ENCODE measurements at regions not wholly inside any gene's neighbourhood (a gene's known extent, or its start where the extent isn't known, plus 50 kb on each side); places are given as distances from the start of the nearest gene placed in this dataset.

- no peaks in the 10 kb centered on the region for H3K4me1 ChIP-seq (ENCODE audit: control insufficient read depth in 2 of 3, insufficient read depth in 2 of 3, low read depth in 1 of 3, low read length in 3 of 3)
- no peak overlapping the region for H3K4me3 ChIP-seq (ENCODE audit: low read length in 3 of 3)
- H3K27ac ChIP-seq (ENCODE audit: low read depth in 2 of 2, low read length in 2 of 2), result no peak overlapping the region
- no peak for TF ChIP-seq CTCF (IDR thresholded peaks at IDR 0.05; ENCODE audit: borderline replicate concordance, extremely low read depth, insufficient read depth)
- DNase-seq, result no peak
- no peaks in the 10 kb centered on the region for H3K27me3 ChIP-seq (ENCODE audit: control insufficient read depth, insufficient read depth, low read length)
- no peaks in the 10 kb centered on the region for H3K36me3 ChIP-seq (ENCODE audit: control insufficient read depth in 2 of 3, insufficient read depth in 3 of 3, low read length in 3 of 3)
- intact Hi-C loops (cut with DNase I), result no loop called here
- no peak for FAIRE-seq
- H3K9me3 ChIP-seq (ENCODE audit: control insufficient read depth in 2 of 3, insufficient read depth in 1 of 3, low read length in 3 of 3), result no peaks in the 10 kb centered on the region
- no peak overlapping the region for H3K9ac ChIP-seq (ENCODE audit: low read length in 3 of 3)
These were observed 175.2 kb upstream of the SALL1 start for GRCh38 chr16:51326131-51326856.

GRCh38 chr16:51321251-51321650 lies 170.2 kb upstream of the SALL1 start:
- intact Hi-C loops (cut with DNase I), result no loop called here
- FAIRE-seq, result no peak

GRCh38 chr16:51317575-51317974 lies 166.5 kb upstream of the SALL1 start:
- Histone ChIP-seq H3K4me3 (ENCODE audit: low read length in 3 of 3) (no peak overlapping the region), H3K27ac (ENCODE audit: low read depth in 2 of 2, low read length in 2 of 2) (no peak overlapping the region), H3K4me1 (ENCODE audit: control insufficient read depth in 2 of 3, insufficient read depth in 2 of 3, low read depth in 1 of 3, low read length in 3 of 3) (peaks cover 0 to 4% (median 0%) of the 10 kb centered on the region in 3 donors), H3K9ac (ENCODE audit: low read length in 3 of 3) (no peak overlapping the region), H3K36me3 (ENCODE audit: control insufficient read depth in 2 of 3, insufficient read depth in 3 of 3, low read length in 3 of 3) (no peaks in the 10 kb centered on the region), H3K9me3 (ENCODE audit: control insufficient read depth in 2 of 3, insufficient read depth in 1 of 3, low read length in 3 of 3) (no peaks in the 10 kb centered on the region), H3K27me3 (ENCODE audit: control insufficient read depth, insufficient read depth, low read length) (no peaks in the 10 kb centered on the region)
- no peak for TF ChIP-seq CTCF (IDR thresholded peaks at IDR 0.05; ENCODE audit: borderline replicate concordance, extremely low read depth, insufficient read depth)
- FAIRE-seq (no peak), DNase-seq (no peak)
- intact Hi-C loops (cut with DNase I), result no loop called here

More at GRCh38 chr16:51321251-51321650, 170.2 kb upstream of the SALL1 start:
- H3K9me3 ChIP-seq (ENCODE audit: control insufficient read depth in 2 of 3, insufficient read depth in 1 of 3, low read length in 3 of 3), result no peaks in the 10 kb centered on the region
- H3K9ac ChIP-seq (ENCODE audit: low read length in 3 of 3), result no peak overlapping the region
- no peak for DNase-seq
- H3K27me3 ChIP-seq (ENCODE audit: control insufficient read depth, insufficient read depth, low read length), result no peaks in the 10 kb centered on the region
- H3K36me3 ChIP-seq (ENCODE audit: control insufficient read depth in 2 of 3, insufficient read depth in 3 of 3, low read length in 3 of 3), result no peaks in the 10 kb centered on the region
- H3K27ac ChIP-seq (ENCODE audit: low read depth in 2 of 2, low read length in 2 of 2), result no peak overlapping the region
- no peak overlapping the region for H3K4me3 ChIP-seq (ENCODE audit: low read length in 3 of 3)
- H3K4me1 ChIP-seq (ENCODE audit: control insufficient read depth in 2 of 3, insufficient read depth in 2 of 3, low read depth in 1 of 3, low read length in 3 of 3), result no peaks in the 10 kb centered on the region
- no peak for TF ChIP-seq CTCF (IDR thresholded peaks at IDR 0.05; ENCODE audit: borderline replicate concordance, extremely low read depth, insufficient read depth)
